ENCODE measurements at regions not wholly inside any gene's neighbourhood (a gene's known extent, or its start where the extent isn't known, plus 50 kb on each side); places are given as distances from the start of the nearest gene placed in this dataset.

GRCh38 chr1:221837896-221838295 is 96.0 kb upstream of the DUSP10 start:
- no peak for DNase-seq
- H3K27me3 ChIP-seq (ENCODE audit: control insufficient read depth, insufficient read depth, low read length): no peaks in the 10 kb centered on the region
- H3K4me3 ChIP-seq (ENCODE audit: low read length): no peak overlapping the region

GRCh38 chr1:221834698-221835513 is 93.0 kb upstream of the DUSP10 start:
- Histone ChIP-seq H3K27me3 (ENCODE audit: control insufficient read depth, insufficient read depth, low read length) (no peaks in the 10 kb centered on the region), H3K4me3 (ENCODE audit: low read length) (no peak overlapping the region), H3K4me1 (ENCODE audit: control insufficient read depth, insufficient read depth, low read length) (no peaks in the 10 kb centered on the region), H3K27ac (ENCODE audit: low read length) (no peak overlapping the region), H3K9me3 (ENCODE audit: control insufficient read depth, low read depth, low read length) (no peaks in the 10 kb centered on the region), H3K36me3 (ENCODE audit: control insufficient read depth, insufficient read depth, low read length) (no peaks in the 10 kb centered on the region)
- WGBS (ENCODE audit: insufficient coverage, low lambda C conversion rate): 92% methylated on average over 2 of the region's 3 CpGs
- DNase-seq: no peak

More at GRCh38 chr1:221837896-221838295, 96.0 kb upstream of the DUSP10 start:
- Histone ChIP-seq H3K27ac (ENCODE audit: low read length) (no peak overlapping the region), H3K36me3 (ENCODE audit: control insufficient read depth, insufficient read depth, low read length) (no peaks in the 10 kb centered on the region), H3K9me3 (ENCODE audit: control insufficient read depth, low read depth, low read length) (no peaks in the 10 kb centered on the region), H3K4me1 (ENCODE audit: control insufficient read depth, insufficient read depth, low read length) (no peaks in the 10 kb centered on the region)
- WGBS (ENCODE audit: insufficient coverage, low lambda C conversion rate): 95% methylated on average over 5 of the region's 8 CpGs

- 71% methylated on average over 1 of the region's 2 CpGs for WGBS (ENCODE audit: insufficient coverage, low lambda C conversion rate)
- no peaks in the 10 kb centered on the region for H3K4me1 ChIP-seq (ENCODE audit: control insufficient read depth, insufficient read depth, low read length)
- DNase-seq: no peak
- no peak overlapping the region for H3K27ac ChIP-seq (ENCODE audit: low read length)
- no peaks in the 10 kb centered on the region for H3K27me3 ChIP-seq (ENCODE audit: control insufficient read depth, insufficient read depth, low read length)
- H3K36me3 ChIP-seq (ENCODE audit: control insufficient read depth, insufficient read depth, low read length): no peaks in the 10 kb centered on the region
- H3K9me3 ChIP-seq (ENCODE audit: control insufficient read depth, low read depth, low read length): no peaks in the 10 kb centered on the region
- no peak overlapping the region for H3K4me3 ChIP-seq (ENCODE audit: low read length)
These were observed 90.7 kb upstream of the DUSP10 start for GRCh38 chr1:221832617-221833016.

GRCh38 chr1:221832151-221832550 is 90.3 kb upstream of the DUSP10 start:
- H3K9me3 ChIP-seq (ENCODE audit: control insufficient read depth, low read depth, low read length): no peaks in the 10 kb centered on the region
- H3K36me3 ChIP-seq (ENCODE audit: control insufficient read depth, insufficient read depth, low read length): no peaks in the 10 kb centered on the region
- H3K27me3 ChIP-seq (ENCODE audit: control insufficient read depth, insufficient read depth, low read length): no peaks in the 10 kb centered on the region
- WGBS (ENCODE audit: insufficient coverage, low lambda C conversion rate): no CpG with 5 or more reads among the region's 1 CpG
- no peak overlapping the region for H3K4me3 ChIP-seq (ENCODE audit: low read length)
- no peaks in the 10 kb centered on the region for H3K4me1 ChIP-seq (ENCODE audit: control insufficient read depth, insufficient read depth, low read length)
- DNase-seq: no peak
- no peak overlapping the region for H3K27ac ChIP-seq (ENCODE audit: low read length)

- Histone ChIP-seq H3K27ac (ENCODE audit: low read length) (no peak overlapping the region), H3K27me3 (ENCODE audit: control insufficient read depth, insufficient read depth, low read length) (no peaks in the 10 kb centered on the region), H3K36me3 (ENCODE audit: control insufficient read depth, insufficient read depth, low read length) (no peaks in the 10 kb centered on the region), H3K4me3 (ENCODE audit: low read length) (no peak overlapping the region), H3K9me3 (ENCODE audit: control insufficient read depth, low read depth, low read length) (no peaks in the 10 kb centered on the region), H3K4me1 (ENCODE audit: control insufficient read depth, insufficient read depth, low read length) (no peaks in the 10 kb centered on the region)
- no peak for DNase-seq
- WGBS (ENCODE audit: insufficient coverage, low lambda C conversion rate): 50% methylated on average over 1 of the region's 5 CpGs
These were observed 87.6 kb upstream of the DUSP10 start for GRCh38 chr1:221829327-221830015.

- H3K9me3 ChIP-seq (ENCODE audit: control insufficient read depth, low read depth, low read length): no peaks in the 10 kb centered on the region
- 86% methylated on average over 1 of the region's 1 CpG for WGBS (ENCODE audit: insufficient coverage, low lambda C conversion rate)
- H3K27me3 ChIP-seq (ENCODE audit: control insufficient read depth, insufficient read depth, low read length): no peaks in the 10 kb centered on the region
- H3K4me1 ChIP-seq (ENCODE audit: control insufficient read depth, insufficient read depth, low read length): no peaks in the 10 kb centered on the region
- H3K4me3 ChIP-seq (ENCODE audit: low read length): no peak overlapping the region
- DNase-seq: no peak
- H3K27ac ChIP-seq (ENCODE audit: low read length): no peak overlapping the region
- H3K36me3 ChIP-seq (ENCODE audit: control insufficient read depth, insufficient read depth, low read length): no peaks in the 10 kb centered on the region
These were observed 85.4 kb upstream of the DUSP10 start for GRCh38 chr1:221827307-221827642.

- Histone ChIP-seq H3K4me1 (ENCODE audit: control insufficient read depth, insufficient read depth, low read length) (no peaks in the 10 kb centered on the region), H3K4me3 (ENCODE audit: low read length) (no peak overlapping the region), H3K36me3 (ENCODE audit: control insufficient read depth, insufficient read depth, low read length) (no peaks in the 10 kb centered on the region), H3K27me3 (ENCODE audit: control insufficient read depth, insufficient read depth, low read length) (no peaks in the 10 kb centered on the region), H3K9me3 (ENCODE audit: control insufficient read depth, low read depth, low read length) (no peaks in the 10 kb centered on the region), H3K27ac (ENCODE audit: low read length) (no peak overlapping the region)
- no CpG with 5 or more reads among the region's 1 CpG for WGBS (ENCODE audit: insufficient coverage, low lambda C conversion rate)
- DNase-seq: no peak
These were observed 83.0 kb upstream of the DUSP10 start for GRCh38 chr1:221824909-221825308.

- Histone ChIP-seq H3K4me3 (ENCODE audit: low read length) (no peak overlapping the region), H3K27ac (ENCODE audit: low read length) (no peak overlapping the region), H3K9me3 (ENCODE audit: control insufficient read depth, low read depth, low read length) (no peaks in the 10 kb centered on the region), H3K27me3 (ENCODE audit: control insufficient read depth, insufficient read depth, low read length) (no peaks in the 10 kb centered on the region), H3K4me1 (ENCODE audit: control insufficient read depth, insufficient read depth, low read length) (no peaks in the 10 kb centered on the region), H3K36me3 (ENCODE audit: control insufficient read depth, insufficient read depth, low read length) (no peaks in the 10 kb centered on the region)
- DNase-seq: no peak
- WGBS (ENCODE audit: insufficient coverage, low lambda C conversion rate): no CpG with 5 or more reads among the region's 2 CpGs
These were observed 82.1 kb upstream of the DUSP10 start for GRCh38 chr1:221824025-221824424.

GRCh38 chr1:221823561-221823960 is 81.7 kb upstream of the DUSP10 start:
- DNase-seq: no peak
- no peak overlapping the region for H3K27ac ChIP-seq (ENCODE audit: low read length)
- H3K27me3 ChIP-seq (ENCODE audit: control insufficient read depth, insufficient read depth, low read length): no peaks in the 10 kb centered on the region
- WGBS (ENCODE audit: insufficient coverage, low lambda C conversion rate): no CpG with 5 or more reads among the region's 1 CpG
- H3K36me3 ChIP-seq (ENCODE audit: control insufficient read depth, insufficient read depth, low read length): no peaks in the 10 kb centered on the region
- H3K4me1 ChIP-seq (ENCODE audit: control insufficient read depth, insufficient read depth, low read length): no peaks in the 10 kb centered on the region
- no peak overlapping the region for H3K4me3 ChIP-seq (ENCODE audit: low read length)
- no peaks in the 10 kb centered on the region for H3K9me3 ChIP-seq (ENCODE audit: control insufficient read depth, low read depth, low read length)

GRCh38 chr1:221823149-221823548 is 81.3 kb upstream of the DUSP10 start:
- DNase-seq: no peak
- Histone ChIP-seq H3K36me3 (ENCODE audit: control insufficient read depth, insufficient read depth, low read length) (no peaks in the 10 kb centered on the region), H3K4me1 (ENCODE audit: control insufficient read depth, insufficient read depth, low read length) (no peaks in the 10 kb centered on the region), H3K9me3 (ENCODE audit: control insufficient read depth, low read depth, low read length) (no peaks in the 10 kb centered on the region), H3K27ac (ENCODE audit: low read length) (no peak overlapping the region), H3K4me3 (ENCODE audit: low read length) (no peak overlapping the region), H3K27me3 (ENCODE audit: control insufficient read depth, insufficient read depth, low read length) (no peaks in the 10 kb centered on the region)
- no CpG with 5 or more reads among the region's 4 CpGs for WGBS (ENCODE audit: insufficient coverage, low lambda C conversion rate)

- no peaks in the 10 kb centered on the region for H3K27me3 ChIP-seq (ENCODE audit: control insufficient read depth, insufficient read depth, low read length)
- WGBS (ENCODE audit: insufficient coverage, low lambda C conversion rate): 100% methylated on average over 3 of the region's 3 CpGs
- no peak overlapping the region for H3K4me3 ChIP-seq (ENCODE audit: low read length)
- no peaks in the 10 kb centered on the region for H3K36me3 ChIP-seq (ENCODE audit: control insufficient read depth, insufficient read depth, low read length)
- H3K27ac ChIP-seq (ENCODE audit: low read length): no peak overlapping the region
- H3K4me1 ChIP-seq (ENCODE audit: control insufficient read depth, insufficient read depth, low read length): no peaks in the 10 kb centered on the region
- no peaks in the 10 kb centered on the region for H3K9me3 ChIP-seq (ENCODE audit: control insufficient read depth, low read depth, low read length)
- no peak for DNase-seq
These were observed 80.7 kb upstream of the DUSP10 start for GRCh38 chr1:221822591-221822990.
